Head of caudate nucleus (tissue), 42 donors: ENCODE measurements at regions not wholly inside any gene's neighbourhood (a gene's known extent, or its start where the extent isn't known, plus 50 kb on each side); places are given as distances from the start of the nearest gene placed in this dataset.

Experiments used
- DNase-seq, 42 donors: peaks; one replicate each; pipeline versions ENCODE4 v3.0.0 to v3.0.0-alpha.2; 2020 to 2021; ENCODE audit warnings: mixed read lengths in 7 of 42
- intact Hi-C: fragments of 100-400 bp; cut with DNase I; formaldehyde crosslinking; loops from one replicate; pipeline ENCODE4 v1.15.0; 2022

DNA sequence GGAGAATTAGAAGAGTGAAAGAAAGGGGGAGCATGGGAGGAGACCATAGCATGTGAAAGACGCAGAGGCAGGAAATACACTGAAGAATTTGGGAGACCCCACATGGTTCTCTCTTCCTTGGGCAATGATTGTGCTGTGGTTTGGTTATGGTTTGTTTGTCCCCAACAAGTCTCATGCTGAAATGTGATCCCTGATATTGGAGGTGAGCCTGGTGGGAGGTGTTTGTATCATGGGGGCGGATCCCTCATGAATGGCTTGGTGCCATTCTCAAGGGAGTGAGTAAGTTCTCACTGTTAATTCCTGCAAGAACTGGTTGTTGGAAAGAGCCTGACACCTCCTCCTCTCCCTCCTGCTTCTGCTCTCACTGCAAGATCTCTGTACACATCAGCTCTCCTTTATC, 78.6 kb upstream of the RAI2 start:
- intact Hi-C loops = no loop called here
- DNase-seq = no peak

DNA sequence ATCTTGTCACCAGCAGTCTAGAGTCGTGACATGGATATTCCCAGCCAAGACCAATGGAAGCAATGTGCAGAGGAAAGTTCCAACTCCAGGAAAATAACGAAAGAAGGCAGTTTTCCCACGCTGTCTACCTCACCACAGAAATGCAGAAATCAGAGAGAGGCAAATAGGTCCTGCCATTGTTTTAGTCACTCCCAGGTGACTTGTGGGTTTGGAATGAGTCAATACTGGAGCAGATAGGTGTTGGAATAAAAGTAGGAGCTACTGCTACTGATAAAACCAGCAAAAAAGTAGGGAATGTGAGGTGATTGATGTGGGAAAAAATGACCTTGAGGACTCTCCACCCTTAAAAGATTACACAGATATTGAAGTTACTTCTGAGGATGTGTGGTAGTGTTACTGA, 72.8 kb upstream of the RAI2 start:
- intact Hi-C loops = no loop called here
- no peak for DNase-seq

GRCh38 chrX:17932781-17933180, 71.7 kb upstream of the RAI2 start:
- no peak for DNase-seq
- intact Hi-C loops = no loop called here

DNA sequence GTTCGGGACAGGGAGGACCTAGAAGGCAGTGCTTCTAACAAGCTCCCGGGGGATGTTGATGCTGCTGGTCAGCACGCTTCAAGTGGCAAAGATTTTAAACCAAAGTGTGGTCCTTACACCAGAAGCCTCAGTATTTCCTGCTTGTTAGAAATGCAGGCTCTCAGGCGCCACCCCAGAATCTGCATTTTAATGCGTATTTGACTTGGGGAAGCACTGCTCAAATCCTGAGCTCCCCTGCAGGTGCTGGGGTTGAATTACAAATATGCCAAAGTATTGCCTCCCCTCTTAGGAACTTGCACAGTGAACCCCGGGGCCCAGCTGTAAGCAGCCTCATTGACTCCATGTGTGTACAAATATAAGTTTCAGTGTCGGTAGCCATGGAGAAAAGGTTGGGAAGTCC, 70.8 kb upstream of the RAI2 start:
- no peak for DNase-seq
- intact Hi-C loops = no loop called here

GRCh38 chrX:17930850-17931249, 69.8 kb upstream of the RAI2 start:
- intact Hi-C loops = no loop called here
- no peak for DNase-seq

DNA sequence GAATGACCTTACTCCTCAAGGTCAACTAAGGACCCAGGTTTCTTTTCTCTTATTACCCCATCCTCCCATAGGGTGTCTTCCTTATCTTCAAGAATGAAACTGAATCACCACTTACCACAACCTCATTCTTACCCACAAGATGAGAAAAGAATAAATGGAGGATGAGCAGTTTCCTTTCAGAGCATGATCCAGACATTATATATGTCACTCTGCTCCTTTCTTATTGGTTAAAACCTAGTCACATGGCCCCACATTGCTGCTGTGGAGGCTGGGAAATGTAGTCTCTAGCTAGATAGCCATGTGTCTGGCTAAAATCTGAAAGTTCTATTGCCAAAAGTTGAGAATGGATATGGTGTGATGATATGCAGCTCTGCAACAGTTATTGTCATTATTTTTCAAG, 62.4 kb upstream of the RAI2 start:
- DNase-seq = no peak
- intact Hi-C loops = no loop called here

GRCh38 chrX:17922303-17922702, 61.2 kb upstream of the RAI2 start:
- DNase-seq = no peak
- intact Hi-C loops = no loop called here

DNA sequence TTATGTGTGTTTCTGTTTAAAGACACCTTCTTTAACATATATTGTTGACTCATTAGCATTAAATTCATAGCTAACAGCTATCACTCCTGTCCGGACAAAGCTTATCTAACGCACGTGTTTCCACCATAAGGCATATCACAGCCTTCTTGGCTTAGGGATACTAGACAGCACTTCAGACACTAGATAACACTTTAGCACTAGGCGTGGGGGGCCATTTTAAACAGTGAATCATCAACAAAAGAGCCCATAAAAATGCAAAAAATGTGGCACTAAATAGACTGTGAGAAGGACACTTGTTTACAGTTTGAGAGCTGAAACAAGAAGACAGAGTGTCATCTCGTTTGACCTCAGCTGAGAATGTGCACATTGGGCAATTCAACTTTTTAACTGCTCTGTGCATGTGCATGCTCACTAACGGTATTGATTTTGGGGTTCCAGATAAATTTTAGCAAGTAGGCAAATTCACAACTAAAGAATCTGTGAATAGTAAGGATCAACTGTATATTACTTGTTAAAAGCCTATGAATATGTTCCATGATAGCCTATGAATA, 58.9 kb upstream of the RAI2 start:
- intact Hi-C loops = no loop called here
- no peak for DNase-seq

DNA sequence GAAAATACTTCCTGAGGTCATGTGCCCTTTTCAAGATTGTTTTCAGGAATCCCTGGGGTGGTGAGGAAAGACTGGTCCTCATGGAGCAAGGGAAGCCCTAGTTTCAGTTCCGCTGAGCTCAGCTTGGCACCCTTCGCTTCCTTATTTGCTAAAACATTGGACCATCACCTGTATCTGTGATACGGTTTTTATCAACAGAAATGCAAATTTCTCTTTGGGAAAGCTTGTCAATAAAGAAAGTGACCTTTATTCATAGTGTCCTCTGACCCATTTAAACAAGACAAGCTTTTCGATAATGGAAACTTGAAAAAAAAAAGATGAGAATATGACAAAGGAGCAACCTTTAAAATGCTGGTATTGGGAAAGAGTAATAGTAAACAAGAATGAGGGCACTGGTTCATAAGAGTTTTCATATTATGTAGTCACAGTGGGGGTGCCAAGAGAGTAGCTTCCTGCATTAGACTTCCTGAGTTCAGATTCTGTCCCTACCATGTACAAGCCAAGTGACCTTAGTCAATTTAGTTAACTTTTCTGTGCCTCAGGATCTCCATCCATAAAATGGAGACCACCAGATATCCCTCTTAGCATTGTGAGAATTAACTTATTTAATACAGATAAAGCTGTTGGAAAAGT, 57.0 kb upstream of the RAI2 start:
- intact Hi-C loops = no loop called here
- no peak for DNase-seq

DNA sequence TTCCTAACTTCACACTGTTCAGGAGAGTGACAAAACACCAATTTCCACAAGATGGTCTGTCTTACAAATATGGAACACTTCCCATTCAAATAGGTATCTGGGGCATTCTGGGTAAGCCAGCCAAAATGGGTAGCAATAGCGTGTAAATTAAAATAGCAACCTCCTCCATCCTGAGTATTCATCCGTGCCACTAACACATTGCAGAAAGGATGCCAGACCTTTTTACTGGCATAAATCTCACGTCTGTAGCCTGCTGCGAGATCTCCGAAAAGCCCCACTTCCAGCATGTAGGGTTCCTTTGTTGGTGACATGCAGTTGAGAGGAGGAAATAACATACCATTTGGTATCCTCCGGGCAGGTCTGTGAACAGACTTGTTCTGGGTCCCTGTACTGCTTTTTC, 52.7 kb upstream of the RAI2 start:
- DNase-seq = no peak
- intact Hi-C loops = no loop called here
